H1 (cell line): ENCODE measurements at regions not wholly inside any gene's neighbourhood (a gene's known extent, or its start where the extent isn't known, plus 50 kb on each side); places are given as distances from the start of the nearest gene placed in this dataset.

Experiments used
- CTCF ChIA-PET: fragments of 300-600 bp; sonication (Branson Sonifier 250); formaldehyde crosslinking; loops from one replicate; lab custom pipeline; 2021; ENCODE audit not compliant: partially characterized antibody; lab: Charles Lee
- POLR2A ChIA-PET: fragments of 300-600 bp; sonication (Branson Sonifier 250); formaldehyde crosslinking; loops from one replicate; lab custom pipeline; 2021; ENCODE audit warnings: inconsistent platforms; ENCODE audit not compliant: partially characterized antibody; lab: Charles Lee
- DNase-seq, 2 experiments: peaks; one replicate each; pipeline versions ENCODE4 v3.0.0 to v3.0.0-alpha.2; 2010 to 2022; ENCODE audit warnings: low spot score in 2 of 2, low read depth in 1 of 2, mixed read lengths in 1 of 2
- FAIRE-seq: peaks from 2 replicates; lab custom pipeline; 2011; peaks lifted over from hg19 to GRCh38; lab: Jason Lieb, UNC
- H2AFZ ChIP-seq: 2 replicates; pipeline ENCODE4 v1.8.1; 2012; ENCODE audit warnings: low read length, inconsistent platforms
- H2AK5ac ChIP-seq: 2 replicates; pipeline ENCODE4 v1.6.1; 2013; ENCODE audit warnings: low read depth, low read length
- H2BK120ac ChIP-seq: replicated peaks from 2 replicates; pipeline ENCODE3; 2013; ENCODE audit warnings: low read depth, low read length, inconsistent platforms
- H2BK12ac ChIP-seq: 2 replicates; pipeline ENCODE4 v1.6.1; 2013; ENCODE audit warnings: low read depth, low read length
- H2BK15ac ChIP-seq: 2 replicates; pipeline ENCODE4 v1.6.1; 2013; ENCODE audit warnings: low read length
- H2BK20ac ChIP-seq: 2 replicates; pipeline ENCODE4 v1.6.1; 2013; ENCODE audit warnings: low read length
- H2BK5ac ChIP-seq: 2 replicates; pipeline ENCODE4 v1.6.1; 2013; ENCODE audit warnings: low read depth, low read length
- H3K14ac ChIP-seq: 2 replicates; pipeline ENCODE4 v1.6.1; 2013; ENCODE audit warnings: inconsistent platforms; ENCODE audit not compliant: insufficient read length
- H3K18ac ChIP-seq: 2 replicates; pipeline ENCODE4 v1.6.1; 2013; ENCODE audit warnings: low read length; ENCODE audit errors: extremely low read depth
- H3K23ac ChIP-seq: 2 replicates; pipeline ENCODE4 v1.6.1; 2013; ENCODE audit warnings: inconsistent platforms; ENCODE audit not compliant: insufficient read length
- H3K23me2 ChIP-seq: 2 replicates; pipeline ENCODE4 v1.6.1; 2013; ENCODE audit warnings: low read depth, low read length
- H3K27ac ChIP-seq: 2 replicates; pipeline ENCODE4 v1.6.1; 2011; ENCODE audit warnings: low read depth, low read length, inconsistent platforms
- H3K27me3 ChIP-seq, 4 experiments: replicated peaks in 1 of 4; 1 replicate in 1 of 4; 2 replicates in 3 of 4; pipeline versions ENCODE4 v1.6.1 to v1.8.1; 2011 to 2013; ENCODE audit warnings: low read length in 3 of 4, mild to moderate bottlenecking in 3 of 4, inconsistent platforms in 2 of 4, mixed read lengths in 2 of 4, moderate library complexity in 1 of 4; ENCODE audit not compliant: control insufficient read depth in 3 of 4, insufficient read depth in 3 of 4; ENCODE audit errors: extremely low read depth in 1 of 4
- H3K36me3 ChIP-seq, 4 experiments: 2 replicates each; pipeline versions ENCODE4 v1.6.1 to v1.8.1; 2011 to 2013; ENCODE audit warnings: mild to moderate bottlenecking in 4 of 4, low read length in 3 of 4, moderate library complexity in 2 of 4, control low read depth in 1 of 4, inconsistent platforms in 1 of 4; ENCODE audit not compliant: insufficient read depth in 4 of 4, control insufficient read depth in 2 of 4
- H3K4ac ChIP-seq: replicated peaks from 2 replicates; pipeline ENCODE3; 2013; ENCODE audit warnings: low read length, low read depth, mixed read lengths, inconsistent platforms; ENCODE audit not compliant: insufficient read length
- H3K4me1 ChIP-seq, 4 experiments: replicated peaks in 1 of 4; 1 replicate in 1 of 4; 2 replicates in 3 of 4; pipeline versions ENCODE4 v1.6.1 to v1.8.1; 2011 to 2013; ENCODE audit warnings: low read length in 3 of 4, inconsistent platforms in 2 of 4, mixed read lengths in 1 of 4; ENCODE audit not compliant: insufficient read depth in 4 of 4, control insufficient read depth in 3 of 4
- H3K4me2 ChIP-seq, 2 experiments: 2 replicates each; pipeline versions ENCODE4 v1.6.1 to v1.8.1; 2011 to 2013; ENCODE audit warnings: low read depth in 2 of 2, low read length in 2 of 2, control low read depth in 1 of 2, inconsistent platforms in 1 of 2, mild to moderate bottlenecking in 1 of 2; ENCODE audit not compliant: insufficient read depth in 1 of 2
- H3K4me3 ChIP-seq, 4 experiments: fragments of 200-600, 300-600 bp in 1 of 4; sonication (generic), shearing (Covaris generic), sonication (Bioruptor Twin) in 1 of 4; 2 replicates each; pipeline versions ENCODE4 v1.5.1 to v1.8.1; 2011 to 2016; ENCODE audit warnings: low read length in 4 of 4, low read depth in 3 of 4, control low read depth in 2 of 4, inconsistent platforms in 2 of 4, mild to moderate bottlenecking in 2 of 4, mixed read lengths in 1 of 4, moderate library complexity in 1 of 4; ENCODE audit not compliant: insufficient read depth in 2 of 4; ENCODE audit errors: extremely low read depth in 1 of 4
- H3K56ac ChIP-seq: replicated peaks from 2 replicates; pipeline ENCODE3; 2013; ENCODE audit warnings: low read depth, mild to moderate bottlenecking, mixed read lengths, low read length, inconsistent platforms; ENCODE audit not compliant: insufficient read length
- H3K79me1 ChIP-seq: 2 replicates; pipeline ENCODE4 v1.6.1; 2013; ENCODE audit warnings: low read depth, low read length, control low read depth
- H3K79me2 ChIP-seq, 2 experiments: 2 replicates each; pipeline versions ENCODE4 v1.6.1 to v1.8.1; 2012 to 2013; ENCODE audit warnings: low read length in 2 of 2, mild to moderate bottlenecking in 2 of 2, inconsistent platforms in 1 of 2; ENCODE audit not compliant: insufficient read depth in 2 of 2, control insufficient read depth in 1 of 2
- H3K9ac ChIP-seq, 4 experiments: replicated peaks in 1 of 4; 1 replicate in 1 of 4; 2 replicates in 3 of 4; pipeline versions ENCODE4 v1.6.1 to v1.8.1; 2011 to 2013; ENCODE audit warnings: low read depth in 3 of 4, low read length in 3 of 4, control low read depth in 2 of 4, mild to moderate bottlenecking in 2 of 4, moderate library complexity in 2 of 4, inconsistent platforms in 1 of 4; ENCODE audit errors: extremely low read depth in 1 of 4
- H3K9me3 ChIP-seq, 2 experiments: 2 replicates each; pipeline versions ENCODE4 v1.6.1 to v1.8.1; 2012 to 2013; ENCODE audit warnings: mild to moderate bottlenecking in 2 of 2, moderate library complexity in 2 of 2, control low read depth in 1 of 2, inconsistent platforms in 1 of 2, low read depth in 1 of 2, low read length in 1 of 2, mixed read lengths in 1 of 2; ENCODE audit not compliant: insufficient read depth in 2 of 2
- H4K20me1 ChIP-seq, 2 experiments: replicated peaks in 1 of 2; 2 replicates each; pipeline versions ENCODE3 to v1.8.1; 2011 to 2013; ENCODE audit warnings: inconsistent platforms in 2 of 2, low read length in 2 of 2, mild to moderate bottlenecking in 1 of 2; ENCODE audit not compliant: insufficient read depth in 2 of 2, control insufficient read depth in 1 of 2
- H4K5ac ChIP-seq: 2 replicates; pipeline ENCODE4 v1.6.1; 2013; ENCODE audit warnings: low read length, low read depth, mixed read lengths, inconsistent platforms; ENCODE audit not compliant: insufficient read length
- H4K8ac ChIP-seq: 2 replicates; pipeline ENCODE4 v1.8.0; 2013; ENCODE audit warnings: mild to moderate bottlenecking, moderate library complexity, low read length, inconsistent platforms; ENCODE audit not compliant: insufficient read depth; ENCODE audit errors: extremely low read depth
- H4K91ac ChIP-seq: replicated peaks from 2 replicates; pipeline ENCODE3; 2013; ENCODE audit warnings: low read length, mixed read lengths, inconsistent platforms; ENCODE audit not compliant: insufficient read length
- CHD7 ChIP-seq: fragments of 300-600 bp; sonication (generic); IDR thresholded peaks from 2 replicates; pipeline ENCODE4 v1.7.1; 2012; ENCODE audit warnings: low read length, moderate library complexity, mild to moderate bottlenecking, inconsistent platforms; ENCODE audit not compliant: insufficient replicate concordance
- WGBS, 2 experiments: shearing (Covaris generic) in 1 of 2; methylation state at CpG; one replicate each; pipeline versions ENCODE4 v1.1.6 to v1.1.7; 2013 to 2015; ENCODE audit warnings: low lambda C conversion rate in 2 of 2, mixed read lengths in 2 of 2, inconsistent platforms in 1 of 2, low coverage in 1 of 2, missing lambda C conversion rate in 1 of 2; ENCODE audit not compliant: insufficient replicate concordance in 2 of 2, insufficient coverage in 1 of 2, insufficient read length in 1 of 2; ENCODE audit errors: extremely low coverage in 1 of 2, missing lambda C conversion rate in 1 of 2; 5-methylcytosine and 5-hydroxymethylcytosine counted together

GRCh38 chr9:107685376-107685775 is 195.8 kb upstream of the KLF4 start:
- Histone ChIP-seq H4K5ac (no peak overlapping the region), H3K9ac (no peak overlapping the region), H3K56ac (no peak overlapping the region), H4K91ac (no peak overlapping the region), H3K9me3 (peaks cover 0 to 4% of the 10 kb centered on the region in 2 experiments; a peak in 2 of 4 replicates), H3K4me2 (no peak overlapping the region), H3K79me1 (no peaks in the 10 kb centered on the region), H3K27ac (no peak overlapping the region), H2BK5ac (no peak overlapping the region), H3K27me3 (no peaks in the 10 kb centered on the region), H2AFZ (no peak overlapping the region), H2BK120ac (no peak overlapping the region), H4K8ac (no peak overlapping the region), H3K4ac (no peak overlapping the region), H2AK5ac (no peak overlapping the region), H3K79me2 (no peaks in the 10 kb centered on the region), H3K36me3 (no peaks in the 10 kb centered on the region), H3K18ac (no peak overlapping the region), H2BK15ac (no peak overlapping the region), H4K20me1 (no peaks in the 10 kb centered on the region), H3K4me3 (no peak overlapping the region), H3K14ac (no peak overlapping the region), H3K23me2 (no peaks in the 10 kb centered on the region), H2BK20ac (no peak overlapping the region), H2BK12ac (no peak overlapping the region), H3K23ac (no peak overlapping the region), H3K4me1 (peaks cover 0 to 4% (median 0%) of the 10 kb centered on the region in 4 experiments; a peak in 2 of 7 replicates)
- CTCF ChIA-PET, result no interaction called here
- TF ChIP-seq CHD7, result no peak
- no peak for DNase-seq
- 93% methylated on average over 3 of the region's 3 CpGs; no CpG with 5 or more reads in 1 of the 2 experiments for WGBS, 2 experiments
- POLR2A ChIA-PET, result no interaction called here
- FAIRE-seq, result no peak
